HUDEP-2 (cell line): ENCODE measurements at regions not wholly inside any gene's neighbourhood (a gene's known extent, or its start where the extent isn't known, plus 50 kb on each side); places are given as distances from the start of the nearest gene placed in this dataset.
"Not testable (repeated sequence)": the region's sequence is repeated elsewhere in the genome, so short reads cannot be mapped to it uniquely, and the experiment has no call there.

Source experiments
- DNase-seq, 76 experiments: peaks; one replicate each; lab custom pipeline; 2025; ENCODE audit not compliant: unreplicated experiment in 76 of 76; lab: John Stamatoyannopoulos, UW

DNA sequence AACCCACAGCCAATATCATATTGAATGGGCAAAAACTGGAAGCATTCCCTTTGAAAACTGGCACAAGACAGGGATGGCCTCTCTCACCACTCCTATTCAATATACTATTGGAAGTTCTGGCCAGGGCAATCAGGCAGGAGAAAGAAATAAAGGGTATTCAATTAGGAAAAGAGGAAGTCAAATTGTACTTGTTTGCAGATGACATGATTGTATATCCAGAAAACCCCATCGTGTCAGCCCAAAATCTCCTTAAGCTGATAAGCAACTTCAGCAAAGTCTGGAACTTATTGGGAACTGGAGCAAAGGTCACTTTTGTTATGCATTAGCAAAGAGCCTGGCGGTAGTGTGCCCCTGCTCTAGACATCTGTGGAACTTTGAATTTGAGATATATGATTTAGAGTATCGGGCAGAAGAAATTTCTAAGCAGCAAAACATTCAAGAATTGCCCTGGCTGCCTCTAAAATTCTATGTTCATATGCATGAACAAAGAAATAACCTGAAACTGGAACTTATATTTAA lies 53.4 kb upstream of the PSMA1 start:
- DNase-seq, result not testable (repeated sequence)

DNA sequence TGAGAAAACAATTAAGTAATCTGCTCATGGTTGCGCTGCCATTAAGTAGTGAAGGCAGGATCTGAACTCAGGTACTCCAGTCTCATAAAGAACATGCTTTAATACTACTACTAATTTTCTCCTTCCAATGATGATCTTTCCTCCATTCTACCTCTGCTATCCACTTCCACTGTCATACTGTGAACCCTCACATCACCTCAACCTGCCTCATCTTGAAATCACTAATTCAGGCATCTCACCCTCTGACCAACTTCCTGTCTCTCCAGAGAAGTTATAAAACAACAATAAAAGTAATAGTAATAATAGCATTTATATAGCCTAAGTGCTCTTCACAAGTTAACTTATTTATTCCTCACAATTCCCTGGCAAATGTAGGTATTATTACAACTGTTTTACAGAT lies 57.1 kb upstream of the PSMA1 start:
- no peak for DNase-seq

DNA sequence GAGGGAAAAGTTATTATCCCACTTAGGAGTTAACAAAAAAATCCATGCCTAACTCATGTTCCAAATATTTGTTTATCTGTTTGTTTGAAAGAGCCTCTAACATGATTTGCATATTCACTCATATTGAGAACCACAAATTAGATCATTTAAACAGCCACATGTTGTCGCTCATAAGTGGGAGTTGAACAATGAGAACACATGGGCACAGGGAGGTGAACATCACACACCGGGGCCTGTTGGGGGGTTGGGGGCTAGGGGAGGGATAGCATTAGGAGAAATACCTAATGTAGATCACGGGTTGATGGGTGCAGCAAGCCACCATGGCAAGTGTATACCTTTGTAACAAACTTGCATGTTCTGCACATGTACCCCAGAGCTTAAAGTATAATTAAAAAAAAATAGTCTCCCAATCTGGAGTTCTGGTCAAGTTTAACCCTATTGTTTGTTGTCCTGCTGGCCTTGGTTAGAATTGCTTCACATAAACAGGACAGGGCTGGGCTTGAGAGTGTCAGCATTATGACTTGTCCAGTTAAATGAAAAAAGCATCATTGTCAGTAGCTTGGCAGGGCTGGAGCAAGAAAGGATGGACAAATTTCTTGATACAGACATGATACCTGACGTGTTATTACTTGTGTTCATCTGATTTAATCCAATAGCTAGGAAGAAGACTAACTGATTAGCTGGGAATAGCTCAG lies 57.8 kb upstream of the PSMA1 start:
- no peak for DNase-seq

DNA sequence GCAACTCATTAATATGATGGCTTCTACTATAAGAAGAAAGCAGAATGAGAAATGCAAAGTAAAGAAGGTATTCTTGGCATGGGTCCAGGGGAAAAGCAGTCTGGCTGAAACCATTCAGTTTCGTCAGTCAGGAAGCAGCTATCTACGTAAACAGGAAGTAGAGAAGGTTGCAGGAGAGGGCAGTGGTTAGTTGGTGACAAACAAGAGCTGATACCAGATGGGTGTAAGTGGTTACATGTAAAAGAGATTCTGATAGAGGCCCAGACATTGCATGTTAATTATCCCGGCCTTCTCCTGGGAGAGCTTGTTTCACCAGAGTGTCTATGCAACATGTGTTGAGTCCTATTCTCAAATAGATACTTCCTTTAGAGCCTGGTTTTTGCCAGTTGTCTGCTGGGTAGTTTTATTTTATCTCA lies 58.4 kb upstream of the PSMA1 start:
- DNase-seq, result peak in 24 of 76 experiments; percentile 0 to 50 (median 20)

DNA sequence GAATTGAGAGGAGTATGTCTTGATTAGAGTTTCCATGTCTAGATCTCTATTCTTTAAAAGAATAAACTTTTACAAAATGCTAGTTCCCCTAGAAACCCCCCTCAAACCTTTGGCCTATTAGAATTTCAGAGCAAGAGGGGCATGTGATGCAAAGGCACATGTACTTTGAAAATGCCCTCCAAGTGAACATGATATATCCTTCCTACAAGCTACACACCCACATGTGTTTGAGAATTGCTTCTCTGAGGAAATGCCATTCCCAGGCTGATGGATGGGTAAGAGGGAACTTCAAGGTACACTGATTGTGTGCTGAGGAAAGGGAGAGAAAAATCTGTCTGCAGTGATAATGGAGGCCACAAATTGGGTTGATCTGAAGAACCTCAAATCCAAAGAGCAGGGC lies 59.5 kb upstream of the PSMA1 start:
- DNase-seq, result no peak

DNA sequence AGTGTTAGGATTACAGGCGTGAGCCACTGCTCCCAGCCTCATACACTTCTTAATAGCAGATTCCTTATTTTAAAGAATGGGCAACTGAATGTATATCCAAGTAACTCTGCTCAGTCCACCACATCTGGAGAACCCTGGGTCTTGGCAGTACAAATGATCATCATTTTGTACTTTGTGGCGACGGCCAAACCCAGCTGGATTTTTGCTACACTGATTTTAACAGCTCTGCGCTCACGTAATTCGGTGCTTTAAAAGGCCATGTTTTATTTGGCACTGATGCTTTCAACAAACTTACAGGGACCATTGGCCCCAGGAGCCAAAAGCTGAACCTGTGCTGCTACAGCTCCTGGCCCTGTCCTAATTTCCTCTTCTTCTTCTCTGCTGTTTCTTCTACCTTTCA lies 60.8 kb upstream of the PDE3B start:
- no peak for DNase-seq

DNA sequence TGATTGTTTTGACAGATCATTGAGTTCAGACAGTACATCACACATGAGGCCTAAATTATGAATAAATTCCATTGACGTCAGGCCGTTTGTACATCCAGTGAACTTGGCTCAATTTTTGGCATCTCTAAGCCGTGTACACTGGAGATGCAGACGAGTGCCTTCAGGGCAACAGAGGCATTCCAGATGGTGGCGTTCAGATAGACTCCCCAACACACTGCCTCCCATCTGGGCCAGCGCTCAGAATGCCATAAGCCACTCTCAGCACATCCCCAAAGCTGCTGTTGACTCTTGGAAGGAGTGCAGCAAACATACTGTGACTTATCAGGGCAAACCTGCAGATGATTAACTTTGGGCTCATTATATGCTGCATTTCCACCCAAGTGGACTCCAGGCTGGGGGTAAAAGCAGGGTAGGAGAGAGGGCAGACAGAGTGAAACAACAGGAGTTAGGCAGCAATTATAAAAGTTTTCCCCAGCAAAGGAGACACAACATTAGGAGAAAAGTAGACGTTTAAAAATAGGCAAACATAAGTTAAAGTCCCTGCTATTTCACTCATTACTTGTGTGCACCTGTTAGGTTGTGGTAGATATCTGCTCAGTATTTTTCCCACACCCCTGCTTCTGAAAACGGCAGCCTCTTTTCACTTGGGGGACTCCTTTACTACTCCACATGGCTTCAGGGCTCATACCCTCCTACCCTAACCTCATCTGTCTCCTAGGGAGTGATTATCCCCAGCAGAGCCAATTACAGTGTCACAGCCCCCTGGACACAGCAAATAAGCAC lies 60.2 kb upstream of the PDE3B start:
- no peak for DNase-seq

DNA sequence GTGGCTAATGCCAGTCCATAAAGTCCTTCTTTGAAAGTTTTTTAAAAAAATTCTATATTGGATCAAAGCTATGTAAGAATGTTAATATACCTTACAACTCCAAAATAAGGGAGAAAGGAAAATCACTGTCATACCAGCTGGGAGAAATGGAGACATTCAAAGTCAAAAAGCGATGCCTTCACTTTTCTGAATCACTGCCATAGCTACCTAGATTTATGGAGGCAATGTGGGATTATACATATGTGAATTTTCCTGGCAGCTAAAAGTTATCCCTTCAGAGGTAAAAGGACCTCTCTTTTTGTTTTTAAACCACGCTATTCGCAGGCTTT lies 59.6 kb upstream of the PDE3B start:
- DNase-seq, result no peak

DNA sequence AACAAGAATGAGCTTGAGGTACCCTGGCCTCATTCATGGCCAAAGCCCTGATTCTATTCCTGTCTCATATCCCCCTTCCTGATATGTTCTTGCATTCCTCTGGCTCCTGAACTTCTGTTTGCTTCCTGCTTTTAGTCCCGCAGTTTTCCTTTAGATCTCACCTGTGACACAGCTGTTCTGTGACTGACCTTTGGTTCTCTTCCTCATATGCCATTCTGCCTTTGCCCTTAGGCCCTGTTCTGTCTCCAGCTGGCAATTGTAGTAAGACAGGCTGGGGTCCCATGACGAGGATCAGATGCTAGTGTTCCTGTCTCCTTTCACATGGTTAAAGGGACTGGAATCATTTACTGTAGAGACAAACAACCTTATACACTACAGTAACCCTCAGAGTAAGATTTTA lies 59.0 kb upstream of the PDE3B start:
- DNase-seq, result no peak

DNA sequence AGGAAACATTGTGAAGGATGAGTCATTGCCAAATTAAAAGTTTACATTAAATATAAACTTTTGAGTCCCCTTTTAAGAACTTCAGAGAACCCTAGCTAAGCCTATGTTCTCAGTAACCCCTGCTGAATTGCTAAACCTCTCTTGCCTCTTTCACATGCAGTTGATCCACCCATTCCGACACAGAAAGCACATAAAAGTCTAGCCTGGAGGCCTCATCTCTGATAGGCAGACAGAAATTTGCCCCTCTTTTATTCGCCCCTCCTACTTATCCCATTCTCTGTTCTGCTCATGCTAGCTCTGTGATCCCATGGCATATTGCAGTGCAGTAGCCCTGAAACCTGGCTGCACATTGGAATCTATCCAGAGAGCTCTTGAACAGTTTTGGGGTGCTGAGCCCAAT lies 58.2 kb upstream of the PDE3B start:
- DNase-seq, result no peak

DNA sequence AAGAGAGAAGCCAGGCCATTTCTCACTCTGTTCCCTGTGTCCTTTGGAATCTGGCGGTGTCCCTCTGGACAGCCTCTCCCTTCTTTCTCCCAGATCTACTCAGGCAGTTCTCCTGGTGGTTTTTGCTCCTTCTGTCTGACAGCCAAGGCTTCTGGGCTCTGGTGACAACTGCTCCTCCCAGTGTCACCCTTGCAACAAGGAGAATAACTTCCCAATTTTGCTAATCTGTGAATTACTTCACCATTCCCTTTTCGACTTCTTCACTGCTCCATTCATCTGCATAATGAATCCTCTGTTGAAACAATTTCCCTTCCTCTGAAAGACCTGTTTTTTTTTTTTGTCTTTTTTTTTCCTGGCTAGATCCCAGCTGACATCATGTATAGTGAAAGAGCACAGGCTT lies 56.3 kb upstream of the PDE3B start:
- no peak for DNase-seq

DNA sequence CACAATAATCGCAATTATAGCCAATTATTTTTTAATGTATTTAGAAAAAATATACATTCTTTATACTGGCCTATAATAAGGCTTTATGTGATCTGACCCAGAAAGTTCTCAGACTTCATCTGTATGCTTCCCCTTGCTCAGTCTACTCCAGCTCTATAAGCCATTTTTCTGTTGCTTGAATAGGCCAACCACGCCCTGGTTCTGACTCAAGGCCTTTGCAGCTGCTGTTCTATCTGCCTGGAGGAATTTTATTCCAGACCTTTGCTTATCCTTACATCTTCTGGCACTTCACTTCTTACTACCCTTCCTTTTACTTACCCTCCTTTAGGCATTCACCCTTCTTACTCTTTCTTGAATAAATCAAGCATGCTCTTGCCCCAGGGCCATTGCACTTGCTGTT lies 54.9 kb upstream of the PDE3B start:
- DNase-seq, result no peak

DNA sequence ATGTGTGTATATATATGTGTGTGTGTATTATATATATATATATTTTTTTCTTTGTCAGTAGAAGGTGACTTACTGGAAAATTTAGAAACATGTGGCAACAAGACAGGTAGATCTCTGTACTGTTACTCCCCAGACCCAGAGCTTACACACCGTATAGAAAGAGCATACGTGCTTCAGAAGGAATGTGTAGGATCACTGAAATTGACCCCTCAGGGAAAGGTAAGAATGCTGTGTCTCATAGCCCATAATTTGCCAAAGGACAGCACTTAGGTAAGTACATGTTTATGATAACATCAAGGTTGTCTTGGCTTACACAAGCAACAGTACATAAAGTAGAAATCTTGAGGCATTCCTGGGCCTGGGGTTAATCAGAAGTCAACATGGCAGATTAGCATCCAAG lies 54.2 kb upstream of the PDE3B start:
- DNase-seq, result no peak

DNA sequence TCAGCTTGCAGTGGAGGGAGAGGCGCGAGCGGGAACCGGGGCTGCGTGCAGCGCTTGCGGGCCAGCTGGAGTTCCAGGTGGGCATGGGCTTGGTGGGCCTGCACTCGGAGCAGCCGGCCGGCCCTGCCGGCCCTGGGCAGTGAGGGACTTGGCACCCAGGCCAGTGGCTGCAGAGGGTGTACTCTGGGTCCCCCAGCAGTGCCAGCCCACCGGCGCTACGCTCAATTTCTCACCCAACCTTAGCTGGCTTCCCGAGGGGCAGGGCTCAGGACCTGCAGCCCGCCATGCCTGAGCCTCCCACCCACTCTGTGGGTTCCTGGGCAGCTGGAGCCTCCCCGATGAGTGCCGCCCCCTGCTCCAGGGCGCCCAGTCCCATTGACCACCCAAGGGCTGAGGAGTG lies 52.6 kb upstream of the PDE3B start:
- DNase-seq, result not testable (repeated sequence)

DNA sequence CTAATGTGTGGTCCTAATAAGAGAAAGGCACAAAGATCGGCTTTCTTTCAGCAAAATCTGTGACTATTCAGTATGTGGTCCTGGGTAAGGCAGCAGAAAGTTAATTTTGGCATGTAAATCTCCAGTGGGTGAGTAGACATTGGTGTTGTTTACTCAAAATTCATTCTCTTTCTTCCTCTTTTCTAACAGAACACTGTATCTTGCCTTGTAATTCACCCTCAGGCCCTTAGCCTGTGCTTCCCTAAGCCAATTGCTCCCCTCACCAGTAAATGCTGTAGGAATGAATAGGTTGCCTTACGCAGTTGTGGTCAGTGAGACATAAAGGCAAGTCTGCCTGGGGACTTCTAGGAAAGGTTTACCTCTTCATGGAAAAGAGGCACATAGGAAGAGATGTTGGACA lies 49.9 kb upstream of the PDE3B start:
- no peak for DNase-seq
